Activated CD8-positive, alpha-beta memory T cell treated with anti-CD3 and anti-CD28 coated beads, Interleukin-2, amount 50 U/mL, for 24 hours (primary cell): ENCODE measurements at regions not wholly inside any gene's neighbourhood (a gene's known extent, or its start where the extent isn't known, plus 50 kb on each side); places are given as distances from the start of the nearest gene placed in this dataset.

ENCODE experiments used
- DNase-seq: peaks from one replicate; pipeline ENCODE4 v3.0.0-alpha.2; 2020; ENCODE audit errors: extremely low read depth

DNA sequence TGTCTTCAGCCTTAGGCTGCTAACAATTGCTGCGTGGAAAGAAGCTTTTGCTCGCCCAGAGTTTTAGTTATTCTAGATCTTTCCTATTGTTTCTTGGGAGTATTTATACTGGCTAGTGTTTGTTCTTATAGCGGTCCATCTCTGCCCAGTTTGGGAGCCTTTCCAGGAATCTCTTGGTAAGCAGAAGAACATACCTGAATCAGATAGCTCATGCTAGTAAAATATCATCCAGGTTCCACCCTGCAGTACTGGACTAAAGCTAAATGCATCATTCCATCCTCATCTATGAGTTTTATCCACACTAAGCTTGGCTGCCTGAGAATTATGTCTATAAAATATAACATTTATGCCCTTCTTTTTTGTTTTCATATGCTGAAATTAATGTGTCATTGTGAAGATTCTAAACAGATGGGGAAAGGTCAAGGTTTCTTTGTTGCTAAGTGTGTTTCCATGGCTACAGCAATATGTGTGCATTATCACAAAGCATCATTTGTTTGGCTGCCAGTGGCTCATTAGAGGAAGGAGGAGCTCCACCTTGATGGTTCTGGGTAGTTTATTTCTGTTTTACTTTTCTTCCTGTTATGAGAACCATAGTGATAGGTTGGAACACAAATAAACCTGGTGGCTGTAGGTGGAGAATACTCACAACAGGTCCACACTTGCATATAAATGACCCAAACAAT is 182.8 kb downstream of the PIK3C3 start:
- no peak for DNase-seq

DNA sequence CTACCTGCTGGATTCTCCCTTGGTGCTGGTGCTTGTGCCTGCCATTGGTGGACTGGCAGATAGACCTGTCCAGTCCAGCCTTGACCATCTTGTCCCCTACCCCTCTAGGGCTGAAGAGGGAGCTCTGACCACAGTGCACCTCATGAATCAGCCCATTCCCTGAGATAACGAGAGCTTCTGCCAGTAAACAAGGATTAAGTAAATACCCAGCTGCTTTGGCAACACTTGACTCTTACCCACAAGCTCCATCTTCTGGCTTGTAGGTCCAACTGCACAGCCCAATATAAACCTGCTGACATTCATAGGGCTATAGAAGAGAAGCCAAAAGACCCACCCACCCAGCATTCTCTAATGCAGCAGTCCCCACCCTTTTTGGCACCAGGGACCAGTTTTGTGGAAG is 186.4 kb downstream of the PIK3C3 start:
- DNase-seq = no peak

DNA sequence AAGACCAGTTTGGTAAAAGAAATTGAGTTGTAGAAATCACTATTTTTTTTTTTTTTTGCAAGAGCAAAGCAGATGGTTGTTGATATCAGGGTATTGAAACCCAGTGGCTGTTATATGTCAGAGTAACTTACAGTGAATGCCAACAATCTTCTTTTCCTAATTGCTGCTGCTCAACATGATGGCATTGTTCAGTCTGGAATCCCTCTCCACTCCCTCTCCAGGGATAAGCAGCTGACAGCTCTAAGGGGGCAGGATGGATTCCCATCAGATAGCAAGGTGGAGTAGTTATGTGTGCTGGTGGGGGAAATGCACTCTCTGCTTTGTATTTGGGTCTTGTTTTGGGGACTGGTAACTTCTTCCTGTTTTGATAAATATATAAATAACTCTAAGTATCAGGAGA is 200.0 kb downstream of the PIK3C3 start:
- no peak for DNase-seq

DNA sequence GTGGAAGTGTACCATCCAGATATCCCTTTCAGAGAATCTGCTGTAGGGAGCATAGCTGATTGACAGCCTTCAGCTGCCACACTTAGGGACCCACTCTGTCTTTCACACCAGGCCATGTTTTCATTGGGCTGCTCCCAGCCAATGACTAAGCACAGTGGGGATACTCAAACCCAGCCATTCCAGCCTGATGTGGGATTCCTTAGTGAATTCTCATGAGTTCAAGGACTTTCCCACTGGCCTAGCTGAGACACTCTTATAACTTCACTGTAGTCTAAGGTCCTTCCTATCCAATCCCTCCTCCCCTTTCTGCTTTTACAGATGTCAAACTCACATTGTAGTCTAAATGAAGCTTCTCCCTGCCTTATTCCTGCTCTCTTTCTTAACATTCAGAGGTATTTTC is 201.2 kb downstream of the PIK3C3 start:
- no peak for DNase-seq

DNA sequence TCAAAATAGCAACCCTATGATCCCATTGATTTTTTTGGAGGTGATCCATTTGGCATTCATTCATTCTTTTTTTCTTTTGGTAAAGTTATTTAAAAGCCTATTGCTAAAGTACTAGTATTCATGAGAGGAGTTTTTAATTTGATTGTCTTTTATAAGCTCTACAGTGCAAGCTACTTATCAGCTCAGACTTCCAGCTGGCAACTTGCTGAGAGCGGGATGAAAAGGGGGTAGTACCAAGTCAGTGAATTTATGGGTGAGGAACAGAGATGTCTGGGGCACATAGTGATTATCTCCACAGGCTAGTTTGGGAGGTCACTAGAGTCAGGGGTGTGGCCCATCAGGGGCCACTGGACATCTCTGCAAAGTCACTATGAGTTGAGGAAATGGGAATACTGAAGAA is 202.4 kb downstream of the PIK3C3 start:
- DNase-seq = no peak

DNA sequence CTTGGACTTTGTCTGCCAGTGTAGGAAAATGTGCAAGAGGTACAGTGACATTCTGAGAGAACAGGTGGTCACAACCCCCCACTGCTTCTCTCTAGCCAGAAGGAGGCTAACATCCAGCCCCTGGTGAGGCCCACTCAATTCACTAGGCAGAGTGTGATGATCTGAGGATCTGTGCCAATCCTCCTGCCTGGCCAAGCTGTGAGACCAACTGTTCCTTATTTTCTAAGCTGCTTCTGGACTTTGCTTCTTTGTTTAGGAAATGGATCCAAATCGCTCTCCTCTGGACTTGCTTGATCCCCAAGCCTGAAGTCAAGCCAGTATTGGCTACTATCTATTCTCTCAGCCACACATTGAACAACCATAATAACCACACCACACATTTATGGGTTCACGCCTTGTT is 202.8 kb downstream of the PIK3C3 start:
- no peak for DNase-seq

DNA sequence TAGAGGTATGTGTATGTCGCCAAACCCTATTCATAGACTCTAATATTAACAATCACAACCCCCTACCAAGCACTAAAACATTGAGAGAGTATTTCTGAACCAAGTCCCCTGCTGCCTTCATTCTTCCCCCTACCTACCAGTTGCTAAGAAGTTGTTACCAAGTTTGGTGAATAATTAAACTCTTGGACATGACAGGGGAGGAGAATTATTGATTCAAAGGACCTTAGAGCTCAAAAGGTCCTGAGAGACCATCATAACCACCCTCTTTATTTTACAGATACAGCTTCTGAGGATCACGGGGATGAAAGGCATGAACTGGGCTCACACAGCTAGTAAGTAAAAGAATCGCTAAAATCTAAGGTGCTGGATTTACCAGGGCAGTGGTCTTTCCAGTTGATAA is 204.1 kb downstream of the PIK3C3 start:
- DNase-seq = no peak

DNA sequence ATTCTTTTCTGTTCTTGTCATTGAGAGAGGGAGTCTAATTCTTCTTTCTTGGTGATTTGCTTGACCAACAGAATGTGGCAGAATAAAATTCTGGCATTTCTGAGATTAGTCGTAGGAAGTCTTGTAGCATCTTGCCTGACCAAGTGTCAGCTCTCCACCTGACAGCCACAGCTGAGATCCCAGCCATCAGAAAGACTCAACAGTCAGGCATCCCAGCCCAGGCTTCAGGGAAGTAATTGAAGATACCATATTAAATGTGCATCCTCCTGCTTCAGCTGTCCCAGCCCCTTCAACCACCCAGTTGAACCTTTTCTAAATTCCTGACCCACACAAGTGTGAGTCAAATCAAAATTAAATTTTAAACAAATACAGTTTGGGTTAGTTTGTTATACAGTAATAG is 208.3 kb downstream of the PIK3C3 start:
- DNase-seq = no peak

DNA sequence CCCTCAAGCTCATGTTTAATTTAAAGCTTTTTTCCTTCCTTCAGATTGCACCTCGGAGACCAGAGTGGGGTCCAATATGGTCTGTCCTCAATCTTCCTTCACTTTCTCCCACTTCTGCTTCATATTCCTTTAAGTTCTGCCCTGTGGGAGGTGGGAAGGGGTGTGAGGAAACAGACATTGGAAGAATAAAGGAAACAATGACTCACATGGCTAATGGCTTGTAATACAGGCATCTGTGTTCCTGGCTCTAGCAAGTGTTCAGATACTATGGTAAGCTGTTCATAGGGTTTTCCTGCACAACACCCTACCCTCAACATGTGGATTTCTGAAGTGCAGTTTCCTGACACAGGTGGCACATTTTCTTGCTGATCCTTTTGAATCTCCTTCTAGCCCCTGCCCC is 209.5 kb downstream of the PIK3C3 start:
- no peak for DNase-seq

DNA sequence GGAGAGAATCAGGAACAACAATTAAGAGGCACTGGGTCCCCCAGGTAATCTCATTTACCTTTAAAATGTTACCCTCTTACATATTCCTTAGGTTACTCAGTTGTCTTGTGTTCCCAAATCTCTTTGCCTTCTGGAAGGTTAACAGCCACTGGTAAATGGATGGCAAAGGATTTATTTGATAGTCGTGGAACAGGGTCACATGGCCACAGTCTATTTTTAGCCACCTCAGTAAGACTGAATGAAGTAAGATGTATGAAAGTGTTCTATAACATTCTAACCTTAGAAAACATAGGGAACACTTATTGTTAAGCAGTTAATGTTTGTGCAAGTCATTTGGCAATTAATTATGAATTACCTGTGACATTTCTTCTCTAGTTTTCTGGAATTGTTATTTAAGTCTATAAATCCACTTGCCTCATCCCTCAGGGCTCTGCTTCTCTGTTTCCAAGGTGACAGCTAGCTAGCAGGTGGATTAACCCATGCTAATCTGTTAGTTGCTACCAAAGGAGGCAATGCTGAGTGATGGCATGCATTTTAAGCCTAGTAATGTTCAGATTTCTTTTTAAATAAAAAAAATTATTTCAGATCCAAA is 211.0 kb downstream of the PIK3C3 start:
- DNase-seq = no peak

DNA sequence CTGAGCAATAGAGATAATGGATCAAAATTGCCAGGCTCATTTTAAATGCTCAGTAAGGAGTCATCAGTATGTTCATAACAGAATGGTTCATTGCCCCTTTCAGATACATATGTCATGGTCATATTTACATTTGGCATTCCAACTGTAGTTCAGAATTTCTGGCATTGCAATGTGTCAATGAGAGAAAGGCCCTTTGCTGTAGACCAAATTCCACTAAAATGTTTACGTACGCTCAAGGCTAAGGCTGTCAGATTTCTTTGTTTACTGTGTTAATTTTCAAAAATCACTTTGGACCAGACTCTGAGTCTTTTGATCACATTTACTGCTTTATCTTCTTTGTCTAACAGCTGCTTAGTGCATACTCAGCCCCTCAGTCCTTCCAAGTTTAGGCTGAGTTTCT is 213.5 kb downstream of the PIK3C3 start:
- no peak for DNase-seq

DNA sequence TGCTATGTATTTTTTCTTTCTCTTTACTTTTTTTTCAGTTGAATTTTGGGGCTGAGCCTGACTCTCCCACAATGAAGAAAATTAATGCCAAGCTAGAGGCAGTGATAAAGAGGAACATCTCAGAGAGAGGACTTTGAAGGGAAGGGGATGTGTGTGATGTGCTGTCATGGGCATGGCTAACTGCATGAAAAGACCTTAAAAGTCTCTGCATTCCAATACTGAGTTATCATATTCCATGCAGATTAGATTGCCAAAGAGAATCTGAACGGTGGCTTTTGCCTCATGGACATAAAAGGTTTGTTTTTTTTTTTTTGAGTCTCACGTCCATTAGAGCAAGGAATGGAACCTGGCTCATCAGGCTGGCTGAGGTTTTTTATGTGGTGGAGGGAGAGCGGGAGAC is 213.9 kb downstream of the PIK3C3 start:
- DNase-seq = no peak

DNA sequence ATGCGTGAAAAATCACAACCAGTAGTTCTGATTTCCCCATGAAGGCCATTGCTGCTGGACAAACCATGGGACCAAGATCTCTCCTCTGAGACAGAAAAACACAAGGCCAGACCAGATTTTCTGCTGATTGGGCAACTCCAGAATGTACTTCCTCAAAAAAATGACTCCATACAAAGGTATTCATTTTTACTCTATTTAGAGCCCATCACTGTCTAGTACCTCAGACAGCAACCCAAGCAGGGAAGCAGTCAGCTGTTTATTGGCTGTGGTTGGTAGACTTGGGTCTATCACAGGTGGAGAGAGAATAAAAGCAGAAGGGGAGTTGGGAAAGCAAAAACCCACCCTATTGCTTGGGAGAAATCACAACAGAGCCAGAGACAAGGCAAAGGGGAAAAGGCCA is 219.9 kb downstream of the PIK3C3 start:
- DNase-seq = no peak

DNA sequence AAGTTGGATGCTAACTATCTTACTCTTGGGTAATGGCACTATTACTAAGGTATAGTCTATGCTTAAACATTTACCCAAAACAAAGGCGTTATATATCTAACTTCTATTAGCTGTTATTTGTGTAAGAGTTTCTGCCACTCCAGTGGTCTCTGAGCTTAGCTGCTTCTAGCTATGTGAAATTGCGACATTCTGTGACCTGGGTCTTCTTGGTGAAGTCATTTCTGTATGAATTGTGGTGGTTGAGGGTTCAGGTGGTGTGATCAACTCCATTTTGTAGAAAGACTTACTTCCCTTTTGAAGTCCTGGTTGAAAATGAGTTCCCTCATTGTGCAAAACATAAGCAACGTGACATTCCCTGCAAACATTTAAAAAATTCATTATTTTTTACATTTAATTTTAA is 221.6 kb downstream of the PIK3C3 start:
- no peak for DNase-seq

DNA sequence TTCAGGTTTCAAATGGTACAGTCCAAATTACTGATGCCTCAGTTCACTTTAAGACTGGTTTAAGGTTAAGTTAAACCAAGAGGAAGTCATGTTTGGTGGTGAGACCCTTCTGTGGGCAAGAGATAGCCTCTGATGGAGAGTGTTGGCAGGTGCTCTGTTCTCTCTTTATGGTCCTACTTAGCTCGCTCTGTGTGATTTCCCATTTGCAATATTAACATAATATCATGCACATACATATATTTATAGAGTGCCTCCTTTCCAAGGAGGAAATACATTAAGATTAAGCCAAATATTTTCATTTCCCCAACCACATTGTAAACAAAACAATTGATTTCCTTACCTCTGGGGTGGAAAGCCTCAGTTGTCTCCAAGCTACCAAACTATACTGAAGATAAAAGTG is 222.4 kb downstream of the PIK3C3 start:
- no peak for DNase-seq

DNA sequence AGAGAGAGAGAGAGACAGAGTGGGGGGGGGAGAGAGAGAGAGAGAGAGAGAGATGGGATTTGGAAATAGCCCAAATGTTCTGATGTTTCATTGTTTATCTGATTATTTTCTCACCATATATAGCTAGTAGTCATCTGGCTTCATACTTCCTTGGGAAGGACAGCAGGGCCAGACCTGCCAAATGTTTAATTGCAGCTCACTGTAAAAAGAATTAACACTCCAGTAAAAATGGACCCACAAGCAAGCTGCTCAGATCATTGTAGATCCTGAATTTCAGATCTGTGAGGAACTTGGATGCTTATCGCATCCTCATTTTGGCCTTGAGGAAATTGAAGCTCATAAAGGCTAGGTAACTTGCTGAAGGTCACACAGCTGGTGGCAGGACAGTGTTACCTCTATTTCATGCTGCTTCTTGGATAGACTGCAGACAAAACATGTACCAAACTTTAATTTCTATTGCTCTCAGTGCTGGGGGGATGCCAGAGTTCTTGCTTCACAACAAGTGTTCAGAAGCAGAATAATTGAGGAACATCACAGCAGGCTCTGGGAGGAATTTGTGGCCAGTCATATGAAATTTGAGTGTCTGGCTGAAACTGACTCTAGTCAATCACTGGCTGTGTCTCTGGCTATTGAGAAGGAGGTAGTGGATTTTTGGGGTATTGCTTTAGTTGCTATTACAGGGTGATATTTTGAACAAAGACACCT is 223.5 kb downstream of the PIK3C3 start:
- DNase-seq = no peak

DNA sequence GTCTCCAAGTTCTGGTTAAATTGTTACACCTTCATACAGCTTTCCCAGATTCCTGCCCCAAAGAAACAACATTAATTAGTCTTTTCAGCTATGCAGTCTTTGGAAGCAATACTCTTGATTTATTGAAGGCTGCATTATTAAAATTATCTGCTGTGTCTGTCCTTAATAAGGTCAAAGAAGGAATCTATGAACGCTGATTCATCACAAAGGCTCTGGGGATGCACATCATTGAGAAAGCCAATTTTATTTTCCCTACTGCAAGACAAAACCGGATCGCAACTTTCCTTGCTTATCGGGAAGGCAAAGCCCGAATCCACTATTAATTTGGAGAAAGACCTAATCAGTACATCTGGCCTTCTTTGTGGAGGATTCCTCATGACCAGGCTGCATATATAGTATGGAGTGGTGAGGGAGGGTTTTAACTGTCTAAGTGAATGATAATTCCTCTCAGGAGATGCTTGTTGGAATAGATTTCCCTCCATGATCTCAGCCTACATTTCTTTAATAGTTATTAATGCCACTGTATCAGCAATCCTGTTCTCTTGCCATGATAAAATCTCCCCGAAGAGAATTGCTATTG is 224.6 kb downstream of the PIK3C3 start:
- DNase-seq = no peak

DNA sequence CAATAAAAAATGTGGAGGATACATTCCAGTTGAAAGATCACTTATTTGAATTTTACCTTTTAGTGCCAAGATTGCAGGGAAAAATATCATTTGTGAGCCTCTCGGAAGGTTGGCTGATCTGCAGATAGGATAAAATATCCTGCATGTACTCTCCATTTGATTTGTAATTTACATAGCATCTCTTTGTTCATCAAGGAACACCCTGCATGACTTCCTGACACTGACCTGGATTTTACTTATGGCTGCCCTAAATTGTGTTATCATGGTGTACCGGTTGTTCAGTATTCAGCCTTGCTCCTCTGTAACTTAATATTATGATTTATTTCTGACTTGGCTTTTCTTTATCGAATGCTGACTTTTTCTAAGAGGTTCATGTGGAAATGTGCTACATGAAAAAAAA is 226.4 kb downstream of the PIK3C3 start:
- DNase-seq = no peak

DNA sequence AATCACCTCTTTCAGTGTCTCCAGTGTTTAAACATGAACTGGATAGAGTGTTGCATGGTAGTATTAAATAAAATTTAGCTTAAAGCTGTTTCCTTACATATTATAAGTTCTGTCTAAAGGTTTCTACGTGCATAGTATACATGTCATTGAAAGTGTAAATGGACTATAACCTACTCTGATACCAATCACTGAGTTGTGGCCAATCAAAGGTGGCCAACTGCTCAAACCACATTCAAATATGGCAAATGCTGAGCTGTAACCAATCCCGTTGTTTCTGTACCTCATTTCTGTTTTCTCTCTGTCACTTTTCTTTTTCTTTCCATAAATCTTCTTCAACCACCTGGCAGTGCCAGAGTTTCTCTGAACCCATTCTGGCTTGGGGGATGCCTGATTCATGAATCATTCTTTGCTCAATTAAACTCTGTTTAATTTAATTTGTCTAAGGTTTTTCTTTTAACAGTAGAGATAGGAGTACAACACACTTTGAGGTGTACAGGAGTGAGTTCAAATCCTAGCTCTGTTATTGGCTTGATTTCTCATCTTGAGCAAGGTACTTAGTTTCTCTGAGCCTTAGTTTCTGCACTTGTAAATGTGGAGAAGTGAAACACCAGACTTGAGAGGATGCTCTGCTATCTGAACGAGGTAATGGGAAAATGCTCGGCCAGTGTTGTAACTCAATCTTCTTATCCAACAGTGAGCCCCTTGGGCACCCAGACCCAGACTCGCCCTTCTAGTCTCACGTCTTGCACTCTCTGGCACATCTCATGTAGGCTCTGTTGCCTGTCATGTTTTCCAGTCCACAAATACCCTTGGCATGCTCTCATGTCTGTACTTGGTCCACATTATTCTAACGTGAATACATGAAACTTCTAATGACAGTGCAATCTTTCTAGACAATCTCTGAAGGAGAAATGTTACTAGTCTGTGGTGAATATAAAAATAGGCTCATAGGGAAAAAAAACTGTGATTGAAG is 228.0 kb downstream of the PIK3C3 start:
- DNase-seq = no peak

DNA sequence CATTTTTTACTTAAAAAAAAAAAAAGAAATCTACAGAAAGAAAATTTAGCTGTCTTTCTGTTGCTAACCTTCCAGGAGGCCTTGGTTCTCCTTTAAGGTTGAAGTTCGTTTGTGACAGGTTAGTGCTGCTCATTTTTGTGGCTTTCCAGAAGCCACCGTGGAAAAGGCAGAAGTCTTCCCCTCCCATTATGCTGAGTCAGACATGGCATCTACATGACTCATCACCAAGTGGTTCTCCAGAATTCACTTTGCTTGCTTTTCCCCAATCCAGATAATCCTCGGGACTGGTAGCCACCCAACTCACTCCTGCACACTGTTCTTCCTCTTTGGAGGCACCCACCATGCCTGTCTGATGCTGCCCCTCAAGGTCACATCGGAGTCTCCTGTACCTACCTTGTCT is 228.7 kb downstream of the PIK3C3 start:
- DNase-seq = no peak

DNA sequence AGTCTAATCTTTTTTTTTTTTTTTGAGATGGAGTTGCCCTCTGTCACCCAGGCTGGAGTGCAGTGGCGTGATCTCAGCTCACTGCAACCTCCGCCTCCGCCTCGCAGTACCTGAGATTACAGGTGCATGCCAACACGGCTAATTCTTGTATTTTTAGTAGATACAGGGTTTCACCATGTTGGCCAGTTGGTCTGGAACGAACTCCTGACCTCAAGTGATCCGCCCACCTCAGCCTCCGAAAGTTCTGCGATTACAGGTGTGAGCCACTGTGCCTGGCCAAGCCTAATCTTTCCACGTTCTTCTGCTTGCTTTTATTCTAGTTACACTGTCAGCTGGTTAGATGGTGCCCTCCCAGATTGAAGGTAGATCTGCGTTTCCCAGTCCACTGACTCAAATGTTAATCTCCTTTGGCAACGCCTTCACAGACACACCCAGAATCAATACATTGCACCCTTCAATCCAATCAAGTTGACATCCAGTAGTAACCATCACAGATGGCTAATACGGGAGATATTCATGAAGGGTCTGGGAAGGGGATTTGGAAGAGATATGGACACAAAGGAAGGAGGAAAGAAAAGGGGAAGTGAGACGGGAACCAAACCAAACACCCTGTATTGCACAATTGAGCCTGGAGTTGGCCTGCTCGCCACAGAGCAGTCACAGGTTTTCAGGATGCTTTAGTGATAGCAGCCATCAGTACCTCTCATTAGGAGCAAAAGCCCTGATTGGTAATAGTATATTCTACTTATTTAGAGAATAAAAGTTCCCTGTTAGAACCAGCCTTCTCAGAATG is 229.8 kb downstream of the PIK3C3 start:
- DNase-seq = no peak
